SK-N-SH (cell line): ENCODE measurements at regions not wholly inside any gene's neighbourhood (a gene's known extent, or its start where the extent isn't known, plus 50 kb on each side); places are given as distances from the start of the nearest gene placed in this dataset.

Experiments
- MEF2A ChIP-seq: IDR thresholded peaks from 2 replicates; pipeline ENCODE4 v1.4.0; 2012; ENCODE audit warnings: low read depth, borderline replicate concordance
- RFX5 ChIP-seq: IDR thresholded peaks from 2 replicates; pipeline ENCODE4 v1.6.1; 2012; ENCODE audit warnings: mild to moderate bottlenecking, improper control_type of control experiment, low read length
- TAF1 ChIP-seq: IDR thresholded peaks from 2 replicates; pipeline ENCODE4 v1.6.1; 2012; ENCODE audit warnings: low read depth, mild to moderate bottlenecking, low read length, moderate library complexity, borderline replicate concordance
- TF ChIP-seq, protein P1 (sequence below): fragments of 150-350 bp; IDR thresholded peaks from 2 replicates; pipeline ENCODE4 v1.6.1; 2017; ENCODE audit warnings: antibody characterized with exemption, low read length, low read depth, borderline replicate concordance

DNA sequence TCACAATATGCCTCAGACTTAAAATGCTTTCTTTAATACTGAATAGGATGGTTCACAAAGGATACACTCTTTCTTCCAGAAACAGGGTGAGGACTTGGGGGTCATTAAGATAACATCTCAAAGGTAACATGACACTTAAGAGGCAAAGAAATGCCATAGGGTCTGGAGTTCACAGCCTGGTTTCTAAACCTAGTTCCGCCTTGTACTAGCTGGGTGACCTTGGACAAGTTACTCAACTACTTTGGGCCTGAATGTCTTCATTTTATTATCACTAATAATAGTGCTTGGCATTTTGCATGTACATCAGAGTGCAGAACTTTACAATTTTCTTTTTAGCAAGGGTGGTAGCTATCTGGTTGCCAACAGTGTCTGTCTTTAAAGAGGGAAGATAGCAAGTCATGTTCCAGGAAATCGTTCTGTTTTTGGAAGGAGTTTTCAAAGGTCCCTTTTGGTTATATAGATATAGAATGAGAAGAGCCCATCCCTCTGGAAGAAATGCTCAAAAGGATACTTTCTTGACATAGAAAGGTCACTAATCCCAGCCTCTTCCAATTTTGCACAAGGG lies 257.8 kb downstream of the NUAK1 start:
- TF ChIP-seq RFX5 (no peak), TAF1 (no peak), MEF2A (no peak)
- TF ChIP-seq, protein P1, sequence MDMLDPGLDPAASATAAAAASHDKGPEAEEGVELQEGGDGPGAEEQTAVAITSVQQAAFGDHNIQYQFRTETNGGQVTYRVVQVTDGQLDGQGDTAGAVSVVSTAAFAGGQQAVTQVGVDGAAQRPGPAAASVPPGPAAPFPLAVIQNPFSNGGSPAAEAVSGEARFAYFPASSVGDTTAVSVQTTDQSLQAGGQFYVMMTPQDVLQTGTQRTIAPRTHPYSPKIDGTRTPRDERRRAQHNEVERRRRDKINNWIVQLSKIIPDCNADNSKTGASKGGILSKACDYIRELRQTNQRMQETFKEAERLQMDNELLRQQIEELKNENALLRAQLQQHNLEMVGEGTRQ, result no peak
